GM21619 (cell line): ENCODE measurements at regions not wholly inside any gene's neighbourhood (a gene's known extent, or its start where the extent isn't known, plus 50 kb on each side); places are given as distances from the start of the nearest gene placed in this dataset.

Source experiments
- ATAC-seq: cut with Tn5 transposase; IDR thresholded peaks from one replicate; pipeline ENCODE4 v1.9.1; 2021; ENCODE audit not compliant: unreplicated experiment

DNA sequence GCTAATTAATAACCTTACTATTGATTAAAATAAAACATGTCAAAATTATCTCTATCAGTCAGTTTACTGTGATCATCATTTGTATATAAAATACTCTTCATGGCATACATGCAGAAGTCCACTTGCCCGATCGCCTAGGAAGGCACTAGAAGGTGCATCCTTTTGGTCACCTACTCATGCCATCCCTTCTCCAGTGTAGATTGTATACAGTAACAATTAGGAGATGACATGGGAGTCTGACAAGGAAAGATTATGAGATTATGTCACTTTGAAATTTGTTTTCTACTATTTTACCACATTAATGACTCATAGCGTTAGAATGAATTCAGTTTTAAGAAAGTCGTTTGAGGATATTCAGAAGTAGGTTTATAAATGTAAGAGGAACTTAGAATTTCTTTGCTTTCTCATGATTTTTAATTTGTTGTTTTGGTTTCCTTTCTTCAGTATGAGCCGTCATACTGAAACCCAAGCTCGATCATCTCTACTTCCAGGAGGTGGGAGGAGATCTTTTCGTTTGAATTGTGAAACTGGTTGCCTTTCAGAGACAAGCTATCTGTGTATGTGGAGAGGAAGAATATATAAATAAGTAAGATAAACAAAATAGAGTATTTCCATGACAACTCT lies 51.1 kb upstream of the UNC5C start:
- ATAC-seq, result peak; percentile 82
